ENCODE measurements at regions not wholly inside any gene's neighbourhood (a gene's known extent, or its start where the extent isn't known, plus 50 kb on each side); places are given as distances from the start of the nearest gene placed in this dataset.
"Not testable (repeated sequence)": the region's sequence is repeated elsewhere in the genome, so short reads cannot be mapped to it uniquely, and the experiment has no call there.

DNA sequence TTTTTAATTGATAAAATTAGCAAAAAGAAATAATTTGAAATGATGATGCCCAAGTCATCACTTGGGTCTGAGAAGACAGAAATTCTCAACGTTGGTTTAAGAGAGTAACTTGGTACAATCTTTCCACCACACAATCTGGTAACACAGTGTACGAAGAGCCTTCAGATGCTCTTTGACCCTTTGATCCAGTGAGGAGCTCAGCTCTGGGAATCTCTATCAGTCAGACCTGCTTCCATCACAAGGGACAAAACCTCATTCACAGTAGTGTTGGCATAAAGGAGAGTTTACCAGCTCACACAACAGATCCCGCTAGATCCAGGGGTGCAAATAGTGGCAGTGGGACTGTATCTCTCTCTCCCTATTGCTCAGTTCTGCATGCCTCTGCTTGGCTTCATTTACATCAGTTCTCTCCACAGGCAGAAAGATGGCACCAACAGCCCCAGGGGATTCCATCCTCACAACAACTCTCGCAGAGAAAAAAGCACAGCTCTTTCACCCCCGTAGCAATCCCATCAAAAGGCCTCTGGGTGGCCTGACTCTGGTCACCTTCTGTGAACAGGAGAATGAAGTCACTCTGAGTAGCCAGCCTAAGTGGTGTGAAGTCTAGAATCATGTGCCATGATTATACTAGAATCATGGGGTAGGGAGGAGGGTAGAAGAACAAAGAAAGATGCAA, 119.7 kb downstream of the ZNF281 start:
- Mint-ChIP-seq H3K9me3 (ENCODE audit: insufficient read depth) (no peaks in the 10 kb centered on the region), H3K4me3 (no peak overlapping the region), H3K27me3 (no peaks in the 10 kb centered on the region), H3K27ac (peak overlapping the region; percentile 42), H3K4me1 (peaks cover 31% of the 10 kb centered on the region)
- H3K9ac ChIP-seq (ENCODE audit: low read length): no peak overlapping the region
- ATAC-seq (ENCODE audit: low read depth) (no peak), DNase-seq (no peak)
- no peaks in the 10 kb centered on the region for H3K27me3 ChIP-seq (replicated peaks in 1 of 4; ENCODE audit: control extremely low read depth in 1 of 4, control insufficient read depth in 3 of 4, insufficient read depth in 4 of 4, low read length in 3 of 4)
- no peaks in the 10 kb centered on the region for H3K79me2 ChIP-seq (ENCODE audit: control insufficient read depth, insufficient read depth, low read length)
- H4K20me1 ChIP-seq (ENCODE audit: control insufficient read depth, insufficient read depth, low read length, poor library complexity, severe bottlenecking): no peaks in the 10 kb centered on the region
- ChIA-PET POLR2A (no interaction called here), CTCF (interaction anchor here (0.9 to 1.2 kb wide), 2 partner anchors 12 to 17 kb away, joined by 3 to 4 read pairs; no protein-coding TSS in a partner anchor)
- 58% methylated on average over 3 of the region's 5 CpGs for WGBS (ENCODE audit: insufficient coverage)
- H3K9me3 ChIP-seq (ENCODE audit: control extremely low read depth in 1 of 3, control insufficient read depth in 2 of 3, insufficient read depth in 1 of 3, low read length in 2 of 3): peaks cover 0 to 6% (median 0%) of the 10 kb centered on the region in 3 donors
- H3K4me3 ChIP-seq (ENCODE audit: control extremely low read depth in 1 of 5, extremely low read depth in 1 of 5, insufficient read depth in 1 of 5, low read depth in 2 of 5, low read length in 4 of 5): no peak overlapping the region
- H3K27ac ChIP-seq (ENCODE audit: low read length in 2 of 2): no peak overlapping the region
- TF ChIP-seq, protein P1, sequence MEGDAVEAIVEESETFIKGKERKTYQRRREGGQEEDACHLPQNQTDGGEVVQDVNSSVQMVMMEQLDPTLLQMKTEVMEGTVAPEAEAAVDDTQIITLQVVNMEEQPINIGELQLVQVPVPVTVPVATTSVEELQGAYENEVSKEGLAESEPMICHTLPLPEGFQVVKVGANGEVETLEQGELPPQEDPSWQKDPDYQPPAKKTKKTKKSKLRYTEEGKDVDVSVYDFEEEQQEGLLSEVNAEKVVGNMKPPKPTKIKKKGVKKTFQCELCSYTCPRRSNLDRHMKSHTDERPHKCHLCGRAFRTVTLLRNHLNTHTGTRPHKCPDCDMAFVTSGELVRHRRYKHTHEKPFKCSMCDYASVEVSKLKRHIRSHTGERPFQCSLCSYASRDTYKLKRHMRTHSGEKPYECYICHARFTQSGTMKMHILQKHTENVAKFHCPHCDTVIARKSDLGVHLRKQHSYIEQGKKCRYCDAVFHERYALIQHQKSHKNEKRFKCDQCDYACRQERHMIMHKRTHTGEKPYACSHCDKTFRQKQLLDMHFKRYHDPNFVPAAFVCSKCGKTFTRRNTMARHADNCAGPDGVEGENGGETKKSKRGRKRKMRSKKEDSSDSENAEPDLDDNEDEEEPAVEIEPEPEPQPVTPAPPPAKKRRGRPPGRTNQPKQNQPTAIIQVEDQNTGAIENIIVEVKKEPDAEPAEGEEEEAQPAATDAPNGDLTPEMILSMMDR (IDR thresholded peaks at IDR 0.05): no peak
- TF ChIP-seq EZH2 (IDR thresholded peaks at IDR 0.05; ENCODE audit: borderline replicate concordance, insufficient read depth, low read depth, low read length, poor library complexity, severe bottlenecking): no peak
- intact Hi-C loops (cut with micrococcal nuclease): no loop called here
- no peak overlapping the region for H3K4me2 ChIP-seq (replicated peaks; ENCODE audit: low read depth, low read length, poor library complexity, severe bottlenecking)
- peaks cover 21 to 22% of the 10 kb centered on the region in 2 donors for H3K4me1 ChIP-seq (ENCODE audit: control insufficient read depth in 2 of 2, insufficient read depth in 2 of 2, low read length in 2 of 2)
- H2AFZ ChIP-seq (ENCODE audit: insufficient read depth, low read depth, low read length, poor library complexity, severe bottlenecking): no peak overlapping the region
- H3K36me3 ChIP-seq (replicated peaks in 1 of 2; ENCODE audit: control extremely low read depth in 1 of 2, control insufficient read depth in 1 of 2, extremely low read depth in 1 of 2, insufficient read depth in 2 of 2, low read length in 1 of 2): no peaks in the 10 kb centered on the region

GRCh38 chr1:200288226-200288625, 121.6 kb downstream of the ZNF281 start:
- Mint-ChIP-seq H3K4me1 (peaks cover 31% of the 10 kb centered on the region), H3K27ac (no peak overlapping the region), H3K9me3 (ENCODE audit: insufficient read depth) (no peaks in the 10 kb centered on the region), H3K4me3 (no peak overlapping the region), H3K27me3 (no peaks in the 10 kb centered on the region)
- 100% methylated on average over 1 of the region's 5 CpGs for WGBS (ENCODE audit: insufficient coverage)
- ChIA-PET POLR2A (no interaction called here), CTCF (interaction anchor here (1.3 to 2.1 kb wide), 2 partner anchors 16 to 19 kb away, joined by 3 to 9 read pairs; no protein-coding TSS in a partner anchor)
- ATAC-seq (ENCODE audit: low read depth) (no peak), DNase-seq (no peak)
- H3K4me1 ChIP-seq (ENCODE audit: control insufficient read depth in 2 of 2, insufficient read depth in 2 of 2, low read length in 2 of 2): peaks cover 16 to 19% of the 10 kb centered on the region in 2 donors
- H3K36me3 ChIP-seq (replicated peaks in 1 of 2; ENCODE audit: control extremely low read depth in 1 of 2, control insufficient read depth in 1 of 2, extremely low read depth in 1 of 2, insufficient read depth in 2 of 2, low read length in 1 of 2): no peaks in the 10 kb centered on the region
- H2AFZ ChIP-seq (ENCODE audit: insufficient read depth, low read depth, low read length, poor library complexity, severe bottlenecking): no peak overlapping the region
- H3K9ac ChIP-seq (ENCODE audit: low read length): no peak overlapping the region
- H3K4me3 ChIP-seq (ENCODE audit: control extremely low read depth in 1 of 5, extremely low read depth in 1 of 5, insufficient read depth in 1 of 5, low read depth in 2 of 5, low read length in 4 of 5): no peak overlapping the region
- peaks cover 0 to 6% (median 0%) of the 10 kb centered on the region in 3 donors for H3K9me3 ChIP-seq (ENCODE audit: control extremely low read depth in 1 of 3, control insufficient read depth in 2 of 3, insufficient read depth in 1 of 3, low read length in 2 of 3)
- no peaks in the 10 kb centered on the region for H4K20me1 ChIP-seq (ENCODE audit: control insufficient read depth, insufficient read depth, low read length, poor library complexity, severe bottlenecking)
- H3K4me2 ChIP-seq (replicated peaks; ENCODE audit: low read depth, low read length, poor library complexity, severe bottlenecking): no peak overlapping the region
- H3K27me3 ChIP-seq (replicated peaks in 1 of 4; ENCODE audit: control extremely low read depth in 1 of 4, control insufficient read depth in 3 of 4, insufficient read depth in 4 of 4, low read length in 3 of 4): no peaks in the 10 kb centered on the region
- H3K27ac ChIP-seq (ENCODE audit: low read length in 2 of 2): no peak overlapping the region
- TF ChIP-seq, protein P1 (IDR thresholded peaks at IDR 0.05): no peak
- TF ChIP-seq EZH2 (IDR thresholded peaks at IDR 0.05; ENCODE audit: borderline replicate concordance, insufficient read depth, low read depth, low read length, poor library complexity, severe bottlenecking): no peak
- intact Hi-C loops (cut with micrococcal nuclease): no loop called here
- no peaks in the 10 kb centered on the region for H3K79me2 ChIP-seq (ENCODE audit: control insufficient read depth, insufficient read depth, low read length)

DNA sequence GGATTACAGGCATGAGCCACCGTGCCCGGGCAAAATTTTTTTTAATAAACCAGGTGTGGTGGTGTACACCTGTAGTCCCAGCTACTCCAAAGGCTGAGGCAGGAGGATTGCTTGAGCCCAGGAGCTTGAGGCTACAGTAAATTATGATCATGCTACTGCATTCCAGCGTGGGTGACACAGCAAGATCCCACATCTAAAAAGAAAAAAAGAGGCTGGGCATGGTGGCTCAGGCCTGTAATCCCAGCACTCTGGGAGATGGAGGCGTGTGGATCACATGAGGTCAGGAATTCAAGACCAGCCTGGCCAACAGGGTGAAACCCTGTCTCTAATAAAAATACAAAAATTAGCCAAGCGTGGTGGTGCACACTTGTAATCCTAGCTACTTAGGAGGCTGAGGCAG, 125.6 kb downstream of the ZNF281 start:
- H3K27ac Mint-ChIP-seq; H3K27me3 ChIP-seq (replicated peaks in 1 of 4; ENCODE audit: control extremely low read depth in 1 of 4, control insufficient read depth in 3 of 4, insufficient read depth in 4 of 4, low read length in 3 of 4); DNase-seq; ATAC-seq (ENCODE audit: low read depth); H3K4me2 ChIP-seq (replicated peaks; ENCODE audit: low read depth, low read length, poor library complexity, severe bottlenecking); H4K20me1 ChIP-seq (ENCODE audit: control insufficient read depth, insufficient read depth, low read length, poor library complexity, severe bottlenecking); H3K9me3 ChIP-seq (ENCODE audit: control extremely low read depth in 1 of 3, control insufficient read depth in 2 of 3, insufficient read depth in 1 of 3, low read length in 2 of 3); H3K9ac ChIP-seq (ENCODE audit: low read length); H3K79me2 ChIP-seq (ENCODE audit: control insufficient read depth, insufficient read depth, low read length); POLR2A ChIA-PET; H3K9me3 Mint-ChIP-seq (ENCODE audit: insufficient read depth); H3K36me3 ChIP-seq (replicated peaks in 1 of 2; ENCODE audit: control extremely low read depth in 1 of 2, control insufficient read depth in 1 of 2, extremely low read depth in 1 of 2, insufficient read depth in 2 of 2, low read length in 1 of 2); H3K4me3 ChIP-seq (ENCODE audit: control extremely low read depth in 1 of 5, extremely low read depth in 1 of 5, insufficient read depth in 1 of 5, low read depth in 2 of 5, low read length in 4 of 5); intact Hi-C loops (cut with micrococcal nuclease); H3K27ac ChIP-seq (ENCODE audit: low read length in 2 of 2); H3K4me3 Mint-ChIP-seq; H2AFZ ChIP-seq (ENCODE audit: insufficient read depth, low read depth, low read length, poor library complexity, severe bottlenecking); H3K27me3 Mint-ChIP-seq: not testable (repeated sequence)
- WGBS (ENCODE audit: insufficient coverage): 100% methylated on average over 4 of the region's 5 CpGs
- CTCF ChIA-PET: interaction anchor here (1.0 kb wide), 2 partner anchors 18 to 20 kb away, joined by 3 to 4 read pairs; no protein-coding TSS in a partner anchor
- H3K4me1 Mint-ChIP-seq: peaks cover 28% of the 10 kb centered on the region
- peaks cover 30 to 36% of the 10 kb centered on the region in 2 donors for H3K4me1 ChIP-seq (ENCODE audit: control insufficient read depth in 2 of 2, insufficient read depth in 2 of 2, low read length in 2 of 2)
